ENCODE measurements at regions not wholly inside any gene's neighbourhood (a gene's known extent, or its start where the extent isn't known, plus 50 kb on each side); places are given as distances from the start of the nearest gene placed in this dataset.

- Histone ChIP-seq H3K18ac (ENCODE audit: low read depth, low read length) (no peak overlapping the region), H3K56ac (ENCODE audit: extremely low read depth, insufficient read depth, low read length) (no peak overlapping the region), H4K20me1 (ENCODE audit: insufficient read depth, low read length) (no peaks in the 10 kb centered on the region), H2AFZ (replicated peaks; ENCODE audit: low read length, poor library complexity) (no peak overlapping the region), H4K8ac (ENCODE audit: low read depth in 2 of 2, low read length in 2 of 2) (no peak overlapping the region), H2AK9ac (replicated peaks; ENCODE audit: low read depth, low read length, poor library complexity) (no peak overlapping the region), H3K14ac (replicated peaks; ENCODE audit: low read depth, low read length) (no peak overlapping the region), H2BK5ac (ENCODE audit: low read depth, low read length, poor library complexity, severe bottlenecking) (no peak overlapping the region), H3K4me2 (ENCODE audit: low read depth, low read length) (no peak overlapping the region), H3K4me1 (ENCODE audit: control insufficient read depth, insufficient read depth, low read length) (no peaks in the 10 kb centered on the region), H3K23ac (ENCODE audit: low read depth, low read length) (no peak overlapping the region), H2AK5ac (ENCODE audit: low read depth, low read length) (no peak overlapping the region), H3K9ac (ENCODE audit: low read depth, low read length) (no peak overlapping the region), H3K79me1 (ENCODE audit: low read depth in 1 of 2, low read length in 2 of 2) (no peaks in the 10 kb centered on the region), H3K36me3 (ENCODE audit: control insufficient read depth, insufficient read depth, low read length) (no peaks in the 10 kb centered on the region), H2BK20ac (ENCODE audit: low read depth, low read length) (no peak overlapping the region), H3K27ac (ENCODE audit: insufficient read depth, low read length) (no peak overlapping the region), H3K9me3 (ENCODE audit: control insufficient read depth, insufficient read depth, low read length) (peaks cover 2% of the 10 kb centered on the region; the same call in 1 of the 2 replicates), H3K4ac (ENCODE audit: low read depth, low read length) (no peak overlapping the region), H3K4me3 (ENCODE audit: insufficient read depth, low read depth, low read length) (no peak overlapping the region), H4K5ac (ENCODE audit: low read depth, low read length) (no peak overlapping the region), H3K27me3 (ENCODE audit: control insufficient read depth, insufficient read depth, low read length) (no peaks in the 10 kb centered on the region), H4K91ac (ENCODE audit: insufficient read depth, low read depth, low read length) (no peak overlapping the region), H2BK120ac (ENCODE audit: low read depth, low read length) (no peak overlapping the region), H2BK15ac (ENCODE audit: low read depth, low read length) (no peak overlapping the region), H3K9me1 (ENCODE audit: insufficient read depth, low read length) (no peaks in the 10 kb centered on the region)
- WGBS, 2 experiments (ENCODE audit: extremely low coverage in 2 of 2, insufficient read length in 1 of 2): no CpG with 5 or more reads among the region's 2 CpGs
- ATAC-seq (ENCODE audit: low read depth) (no peak), DNase-seq (no peak)
- ChIA-PET CTCF (no interaction called here), POLR2A (ENCODE audit: unreplicated experiment) (no interaction called here)
- no peak for TF ChIP-seq CHD1 (IDR thresholded peaks at IDR 0.05; ENCODE audit: low read depth, low read length)
- no peak for TF ChIP-seq RAD21 (IDR thresholded peaks at IDR 0.05; ENCODE audit: low read length)
- no peak for TF ChIP-seq ELK1 (IDR thresholded peaks at IDR 0.05; ENCODE audit: borderline replicate concordance, low read depth, low read length)
- TF ChIP-seq MXI1 (IDR thresholded peaks at IDR 0.05; ENCODE audit: borderline replicate concordance, low read depth, low read length): no peak
- no peak for TF ChIP-seq CTCF (conservative IDR thresholded peaks at IDR 0.05; ENCODE audit: low read depth, low read length)
- TF ChIP-seq CEBPB (IDR thresholded peaks at IDR 0.05; ENCODE audit: low read depth, low read length): no peak
- TF ChIP-seq MAFK (IDR thresholded peaks at IDR 0.05; ENCODE audit: low read depth, low read length): no peak
- TF ChIP-seq RFX5 (IDR thresholded peaks at IDR 0.05; ENCODE audit: low read depth, low read length): no peak
- no peak for TF ChIP-seq FOS (IDR thresholded peaks at IDR 0.05; ENCODE audit: low read depth, low read length)
- TF ChIP-seq RCOR1 (IDR thresholded peaks at IDR 0.05; ENCODE audit: insufficient replicate concordance, low read length): no peak
- TF ChIP-seq USF2 (IDR thresholded peaks at IDR 0.05; ENCODE audit: low read depth, low read length): no peak
- no peak for TF ChIP-seq SMC3 (IDR thresholded peaks at IDR 0.05; ENCODE audit: low read depth, low read length)
- TF ChIP-seq BHLHE40 (IDR thresholded peaks at IDR 0.05; ENCODE audit: low read depth, low read length): no peak
- no peak for TF ChIP-seq MAZ (IDR thresholded peaks at IDR 0.05; ENCODE audit: borderline replicate concordance, low read depth, low read length)
- TF ChIP-seq NFE2L2 (IDR thresholded peaks at IDR 0.05; ENCODE audit: low read depth, low read length): no peak
- TF ChIP-seq POLR2A (IDR thresholded peaks at IDR 0.05; ENCODE audit: low read depth, low read length): no peak
- intact Hi-C loops (cut with micrococcal nuclease) (no loop called here), dilution Hi-C loops (cut with HindIII; ENCODE audit: low sequenced_read_pairs, unreplicated experiment) (no loop called here), in situ Hi-C loops (cut with MboI; ENCODE audit: low sequenced_read_pairs) (no loop called here)
- no TSS peak for BruUV-seq (replicated peaks)
Observed at GRCh38 chr7:10222976-10223375, 750.7 kb upstream of the PHF14 start.

Data from IMR-90 (cell line).